HG03460 (cell line): ENCODE measurements at regions not wholly inside any gene's neighbourhood (a gene's known extent, or its start where the extent isn't known, plus 50 kb on each side); places are given as distances from the start of the nearest gene placed in this dataset.
"Not testable (repeated sequence)": the region's sequence is repeated elsewhere in the genome, so short reads cannot be mapped to it uniquely, and the experiment has no call there.

Experiments used
- ATAC-seq: cut with Tn5 transposase; IDR thresholded peaks from one replicate; pipeline ENCODE4 v1.9.1; 2021; ENCODE audit not compliant: unreplicated experiment

- ATAC-seq = no peak
These were observed 296.3 kb downstream of the PREX1 start for GRCh38 chr20:48531505-48531904.

GRCh38 chr20:48530957-48531356 lies 296.8 kb downstream of the PREX1 start:
- no peak for ATAC-seq

GRCh38 chr20:48528346-48528745 lies 299.5 kb downstream of the PREX1 start:
- no peak for ATAC-seq

GRCh38 chr20:48527771-48528170 lies 300.0 kb downstream of the PREX1 start:
- ATAC-seq = no peak

- ATAC-seq = no peak
These were observed 300.9 kb downstream of the PREX1 start for GRCh38 chr20:48526936-48527335.

- no peak for ATAC-seq
These were observed 302.4 kb downstream of the PREX1 start for GRCh38 chr20:48525400-48525799.

GRCh38 chr20:48524582-48524981 lies 303.2 kb downstream of the PREX1 start:
- no peak for ATAC-seq

GRCh38 chr20:48523191-48523995 lies 304.4 kb downstream of the PREX1 start:
- ATAC-seq = no peak

- ATAC-seq = no peak
These were observed 306.7 kb downstream of the PREX1 start for GRCh38 chr20:48521121-48521520.

GRCh38 chr20:48516196-48516595 lies 311.6 kb downstream of the PREX1 start:
- not testable (repeated sequence) for ATAC-seq

GRCh38 chr20:48514577-48514976 lies 313.2 kb downstream of the PREX1 start:
- not testable (repeated sequence) for ATAC-seq

GRCh38 chr20:48512539-48512938 lies 315.3 kb downstream of the PREX1 start:
- not testable (repeated sequence) for ATAC-seq

GRCh38 chr20:48505066-48505465 lies 322.7 kb downstream of the PREX1 start:
- ATAC-seq = not testable (repeated sequence)

GRCh38 chr20:48503166-48503815 lies 324.5 kb downstream of the PREX1 start:
- no peak for ATAC-seq

GRCh38 chr20:48502758-48503157 lies 325.0 kb downstream of the PREX1 start:
- ATAC-seq = no peak

GRCh38 chr20:48502016-48502415 lies 325.8 kb downstream of the PREX1 start:
- no peak for ATAC-seq

GRCh38 chr20:48500900-48501299 lies 326.9 kb downstream of the PREX1 start:
- ATAC-seq = not testable (repeated sequence)

GRCh38 chr20:48498939-48499338 lies 328.9 kb downstream of the PREX1 start:
- ATAC-seq = not testable (repeated sequence)

GRCh38 chr20:48498125-48498524 lies 329.7 kb downstream of the PREX1 start:
- ATAC-seq = not testable (repeated sequence)

GRCh38 chr20:48493966-48494365 lies 333.8 kb downstream of the PREX1 start:
- ATAC-seq = no peak

- not testable (repeated sequence) for ATAC-seq
These were observed 334.5 kb downstream of the PREX1 start for GRCh38 chr20:48493331-48493730.

GRCh38 chr20:48492715-48493070 lies 335.1 kb downstream of the PREX1 start:
- no peak for ATAC-seq
